Trophoblast cell (in vitro differentiated cells and primary cell): ENCODE measurements at regions not wholly inside any gene's neighbourhood (a gene's known extent, or its start where the extent isn't known, plus 50 kb on each side); places are given as distances from the start of the nearest gene placed in this dataset.

Experiments
- DNase-seq, 2 donors: peaks; one replicate each; pipeline ENCODE4 v3.0.0-alpha.2; 2016
- H2AFZ ChIP-seq: 2 replicates; pipeline ENCODE4 v1.6.1; 2013; ENCODE audit warnings: low read length, moderate library complexity, mild to moderate bottlenecking; ENCODE audit not compliant: insufficient read depth, poor library complexity
- H2AK5ac ChIP-seq: 2 replicates; pipeline ENCODE4 v1.6.1; 2013; ENCODE audit warnings: mild to moderate bottlenecking, low read length
- H2BK120ac ChIP-seq: 2 replicates; pipeline ENCODE4 v1.6.1; 2013; ENCODE audit warnings: low read length, mild to moderate bottlenecking, moderate library complexity; ENCODE audit not compliant: insufficient read depth, poor library complexity
- H2BK12ac ChIP-seq: 2 replicates; pipeline ENCODE4 v1.6.1; 2013; ENCODE audit warnings: mild to moderate bottlenecking, low read length, moderate library complexity
- H2BK5ac ChIP-seq: 2 replicates; pipeline ENCODE4 v1.6.1; 2013; ENCODE audit warnings: low read length, low read depth, moderate library complexity, mild to moderate bottlenecking; ENCODE audit not compliant: poor library complexity
- H3K14ac ChIP-seq: 2 replicates; pipeline ENCODE4 v1.6.1; 2013; ENCODE audit warnings: mild to moderate bottlenecking, low read length
- H3K18ac ChIP-seq: 2 replicates; pipeline ENCODE4 v1.6.1; 2013; ENCODE audit warnings: mild to moderate bottlenecking, low read length
- H3K23ac ChIP-seq: 2 replicates; pipeline ENCODE4 v1.6.1; 2013; ENCODE audit warnings: low read length
- H3K27ac ChIP-seq: 2 replicates; pipeline ENCODE4 v1.5.1; 2013; ENCODE audit warnings: low read depth, mild to moderate bottlenecking, inconsistent platforms, low read length, moderate library complexity
- H3K27me3 ChIP-seq: 2 replicates; pipeline ENCODE4 v1.6.1; 2013; ENCODE audit warnings: inconsistent platforms, mild to moderate bottlenecking, low read length, moderate library complexity; ENCODE audit not compliant: insufficient read depth
- H3K36me3 ChIP-seq, 2 experiments: 1 replicate in 1 of 2; 2 replicates in 1 of 2; pipeline ENCODE4 v1.6.1; 2013; ENCODE audit warnings: low read length in 2 of 2, mild to moderate bottlenecking in 2 of 2, moderate library complexity in 1 of 2; ENCODE audit not compliant: insufficient read depth in 2 of 2, control insufficient read depth in 1 of 2
- H3K4ac ChIP-seq: 2 replicates; pipeline ENCODE4 v1.6.1; 2013; ENCODE audit warnings: low read depth, mild to moderate bottlenecking, low read length, moderate library complexity
- H3K4me1 ChIP-seq, 2 experiments: 1 replicate in 1 of 2; 2 replicates in 1 of 2; pipeline ENCODE4 v1.6.1; 2013; ENCODE audit warnings: low read length in 2 of 2, mild to moderate bottlenecking in 2 of 2, moderate library complexity in 1 of 2; ENCODE audit not compliant: insufficient read depth in 2 of 2, control insufficient read depth in 1 of 2
- H3K4me2 ChIP-seq: 2 replicates; pipeline ENCODE4 v1.6.1; 2013; ENCODE audit warnings: inconsistent platforms, mild to moderate bottlenecking, low read length, moderate library complexity
- H3K4me3 ChIP-seq: 2 replicates; pipeline ENCODE4 v1.5.1; 2013; ENCODE audit warnings: mild to moderate bottlenecking, low read depth, low read length, inconsistent platforms
- H3K79me1 ChIP-seq: one replicate; pipeline ENCODE4 v1.6.1; 2013; ENCODE audit warnings: low read length
- H3K79me2 ChIP-seq: 2 replicates; pipeline ENCODE4 v1.6.1; 2013; ENCODE audit warnings: low read length, mild to moderate bottlenecking; ENCODE audit not compliant: control insufficient read depth, insufficient read depth, poor library complexity
- H3K9ac ChIP-seq: 2 replicates; pipeline ENCODE4 v1.6.1; 2013; ENCODE audit warnings: mild to moderate bottlenecking, low read length
- H3K9me3 ChIP-seq: 2 replicates; pipeline ENCODE4 v1.6.1; 2013; ENCODE audit warnings: low read depth, mild to moderate bottlenecking, control low read depth, inconsistent platforms, low read length; ENCODE audit not compliant: insufficient read depth
- H4K12ac ChIP-seq: 2 replicates; pipeline ENCODE4 v1.6.1; 2013; ENCODE audit warnings: low read depth, mild to moderate bottlenecking, low read length, moderate library complexity
- H4K8ac ChIP-seq: 2 replicates; pipeline ENCODE4 v1.6.1; 2013; ENCODE audit warnings: low read depth, mild to moderate bottlenecking, low read length, moderate library complexity
- H4K91ac ChIP-seq: one replicate; pipeline ENCODE4 v1.6.1; 2013; ENCODE audit warnings: low read depth, mild to moderate bottlenecking, low read length, moderate library complexity
- WGBS: extraction: QIAGEN DNeasy Blood & Tissue Kit; methylation state at CpG from one replicate; pipeline ENCODE4 v1.1.7; 2013; ENCODE audit warnings: missing lambda C conversion rate; ENCODE audit not compliant: insufficient read length, insufficient coverage; ENCODE audit errors: extremely low coverage; 5-methylcytosine and 5-hydroxymethylcytosine counted together

DNA sequence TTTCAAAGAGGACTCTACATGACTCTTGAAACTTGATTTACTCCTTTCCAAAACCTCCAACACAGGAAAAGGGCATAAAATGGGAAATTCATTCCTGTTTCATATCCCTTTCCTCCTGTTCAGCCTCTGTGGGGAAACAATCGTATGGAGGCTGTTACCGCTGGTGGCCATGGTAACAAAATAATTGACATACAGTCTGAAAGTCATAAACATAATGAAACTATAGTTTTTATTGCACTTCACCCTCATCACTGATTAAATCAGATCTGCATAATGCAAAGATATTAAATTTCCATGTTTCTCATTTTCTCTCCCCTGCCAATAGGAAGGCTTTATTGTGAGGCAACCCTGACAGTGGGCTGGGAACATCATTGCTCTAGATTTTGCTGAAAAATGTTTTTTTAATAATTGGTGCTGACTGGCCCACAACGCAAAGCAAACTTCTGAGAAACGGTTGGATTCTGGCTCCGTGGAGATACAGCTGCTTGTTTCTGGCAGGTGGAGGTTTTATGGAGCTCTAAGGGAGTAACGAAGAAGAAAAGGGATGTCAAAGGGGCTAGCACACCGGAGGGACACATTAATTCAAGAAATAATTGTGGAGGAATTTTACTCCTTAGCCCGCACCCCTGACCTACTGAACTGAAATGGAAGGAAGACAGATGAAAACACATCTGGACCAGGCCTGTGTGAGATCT is 154.2 kb upstream of the SHISA6 start:
- Histone ChIP-seq H3K4me2 (no peak overlapping the region), H3K79me1 (no peaks in the 10 kb centered on the region), H4K91ac (no peak overlapping the region), H3K9me3 (no peaks in the 10 kb centered on the region), H2AFZ (no peak overlapping the region), H2BK12ac (no peak overlapping the region), H3K4ac (no peak overlapping the region), H2BK5ac (no peak overlapping the region), H3K14ac (no peak overlapping the region), H4K8ac (no peak overlapping the region), H3K18ac (no peak overlapping the region), H4K12ac (no peak overlapping the region), H3K4me1 (no peaks in the 10 kb centered on the region), H3K36me3 (no peaks in the 10 kb centered on the region), H3K27ac (no peak overlapping the region), H3K79me2 (no peaks in the 10 kb centered on the region), H2BK120ac (no peak overlapping the region), H3K23ac (no peak overlapping the region), H2AK5ac (no peak overlapping the region), H3K9ac (no peak overlapping the region), H3K27me3 (no peaks in the 10 kb centered on the region), H3K4me3 (no peak overlapping the region)
- DNase-seq, result no peak
- no CpG with 5 or more reads among the region's 8 CpGs for WGBS

GRCh38 chr17:11082559-11082958 is 158.5 kb upstream of the SHISA6 start:
- H3K4ac ChIP-seq, result no peak overlapping the region

GRCh38 chr17:11081342-11081741 is 159.7 kb upstream of the SHISA6 start:
- Histone ChIP-seq H2AK5ac (no peak overlapping the region), H4K8ac (no peak overlapping the region), H3K9ac (no peak overlapping the region), H2BK5ac (no peak overlapping the region), H3K4me1 (no peaks in the 10 kb centered on the region), H3K36me3 (no peaks in the 10 kb centered on the region), H3K14ac (no peak overlapping the region), H3K27me3 (no peaks in the 10 kb centered on the region), H4K12ac (no peak overlapping the region), H2BK12ac (no peak overlapping the region), H3K4me2 (no peak overlapping the region), H3K4ac (no peak overlapping the region), H3K4me3 (no peak overlapping the region), H3K9me3 (no peaks in the 10 kb centered on the region), H3K79me2 (no peaks in the 10 kb centered on the region), H3K23ac (no peak overlapping the region), H3K18ac (no peak overlapping the region), H3K79me1 (no peaks in the 10 kb centered on the region), H3K27ac (no peak overlapping the region), H2AFZ (no peak overlapping the region), H4K91ac (no peak overlapping the region), H2BK120ac (no peak overlapping the region)
- DNase-seq, result no peak
- WGBS, result no CpG with 5 or more reads among the region's 3 CpGs

More at GRCh38 chr17:11082559-11082958, 158.5 kb upstream of the SHISA6 start:
- no peak overlapping the region for H4K12ac ChIP-seq
- H3K14ac ChIP-seq, result no peak overlapping the region
- H3K4me2 ChIP-seq, result no peak overlapping the region
- H4K91ac ChIP-seq, result no peak overlapping the region
- no peaks in the 10 kb centered on the region for H3K4me1 ChIP-seq
- no peak overlapping the region for H3K23ac ChIP-seq
- H3K36me3 ChIP-seq, result no peaks in the 10 kb centered on the region
- H3K79me2 ChIP-seq, result no peaks in the 10 kb centered on the region
- no peak overlapping the region for H2AFZ ChIP-seq
- no peak for DNase-seq
- no peak overlapping the region for H2BK120ac ChIP-seq
- no peak overlapping the region for H3K27ac ChIP-seq
- H2AK5ac ChIP-seq, result no peak overlapping the region
- no peaks in the 10 kb centered on the region for H3K9me3 ChIP-seq
- H2BK12ac ChIP-seq, result no peak overlapping the region
- H2BK5ac ChIP-seq, result no peak overlapping the region
- no peaks in the 10 kb centered on the region for H3K79me1 ChIP-seq
- no peak overlapping the region for H3K9ac ChIP-seq
- no peak overlapping the region for H3K4me3 ChIP-seq
- H4K8ac ChIP-seq, result no peak overlapping the region
- no peak overlapping the region for H3K18ac ChIP-seq
- no peaks in the 10 kb centered on the region for H3K27me3 ChIP-seq

DNA sequence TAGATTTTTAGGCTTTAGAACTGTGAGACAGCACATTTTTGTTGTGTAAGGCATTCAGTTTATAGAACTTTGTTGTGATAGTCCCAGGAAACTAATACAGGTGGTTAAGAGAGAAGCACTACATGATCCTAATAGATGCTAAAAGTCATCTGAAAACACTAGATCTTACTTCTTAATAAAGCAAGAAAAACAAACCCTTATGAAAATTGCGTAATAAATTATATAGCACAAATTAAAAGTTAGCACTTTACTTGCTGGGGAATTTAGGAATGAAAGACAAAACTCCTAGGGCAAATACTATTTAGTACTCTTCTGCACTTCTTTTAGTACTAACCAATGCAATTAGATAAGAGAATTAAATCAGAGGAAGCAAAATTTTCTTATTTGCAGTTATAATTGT is 163.3 kb upstream of the SHISA6 start:
- Histone ChIP-seq H3K4me2 (no peak overlapping the region), H4K12ac (no peak overlapping the region), H2AFZ (no peak overlapping the region), H3K27me3 (no peaks in the 10 kb centered on the region), H3K27ac (no peak overlapping the region), H2AK5ac (no peak overlapping the region), H3K14ac (no peak overlapping the region), H3K4me1 (no peaks in the 10 kb centered on the region), H3K4me3 (no peak overlapping the region), H3K79me1 (no peaks in the 10 kb centered on the region), H3K36me3 (no peaks in the 10 kb centered on the region), H2BK120ac (no peak overlapping the region), H2BK5ac (no peak overlapping the region), H3K23ac (no peak overlapping the region), H3K18ac (no peak overlapping the region), H2BK12ac (no peak overlapping the region), H4K8ac (no peak overlapping the region), H3K79me2 (no peaks in the 10 kb centered on the region), H4K91ac (no peak overlapping the region), H3K9ac (no peak overlapping the region), H3K4ac (no peak overlapping the region), H3K9me3 (no peaks in the 10 kb centered on the region)
- DNase-seq, result no peak
- no CpG with 5 or more reads among the region's 1 CpG for WGBS
